Breast epithelium (tissue), 3 donors: ENCODE measurements at regions not wholly inside any gene's neighbourhood (a gene's known extent, or its start where the extent isn't known, plus 50 kb on each side); places are given as distances from the start of the nearest gene placed in this dataset.

ENCODE experiments used
- CTCF ChIP-seq, 3 donors: fragments of 450-650 bp; IDR thresholded peaks; one replicate each; pipeline ENCODE4 v1.5.1; 2016 to 2017; ENCODE audit warnings: antibody characterized with exemption in 3 of 3, mild to moderate bottlenecking in 3 of 3, moderate library complexity in 3 of 3
- POLR2A ChIP-seq: fragments of 450-650 bp; IDR thresholded peaks from one replicate; pipeline ENCODE4 v1.6.1; 2016; ENCODE audit warnings: antibody characterized with exemption, mild to moderate bottlenecking, moderate library complexity
- POLR2AphosphoS5 ChIP-seq, 3 donors: sonication (generic); formaldehyde crosslinking; IDR thresholded peaks; one replicate each; pipeline ENCODE4 v1.6.1; 2017; ENCODE audit warnings: antibody characterized with exemption in 3 of 3

DNA sequence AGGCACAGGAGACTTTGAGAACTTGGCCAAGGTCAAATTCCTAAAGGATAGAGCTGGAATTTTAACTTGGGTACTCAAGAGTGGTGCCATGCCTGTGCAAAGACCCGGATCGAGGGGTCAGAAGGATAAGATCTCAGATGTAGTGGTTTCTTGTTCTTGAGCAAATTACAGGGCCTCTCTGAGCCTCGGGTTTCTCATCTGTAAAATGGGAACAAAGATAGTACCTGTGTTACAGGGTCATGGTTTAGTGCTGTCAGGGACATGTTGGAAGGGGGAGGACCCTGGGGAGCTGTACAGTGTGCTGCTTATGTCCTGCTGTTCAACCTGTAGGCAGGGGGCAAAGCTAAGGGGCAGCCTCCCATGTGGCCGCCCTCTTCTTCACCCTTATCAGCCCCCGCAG is 173.5 kb upstream of the HAAO start:
- TF ChIP-seq CTCF (IDR thresholded peaks at IDR 0.05): no peak
- TF ChIP-seq POLR2A: no peak
- no peak for TF ChIP-seq POLR2AphosphoS5 (IDR thresholded peaks at IDR 0.05)
